ENCODE measurements at regions not wholly inside any gene's neighbourhood (a gene's known extent, or its start where the extent isn't known, plus 50 kb on each side); places are given as distances from the start of the nearest gene placed in this dataset.

GRCh38 chr15:70281261-70281810 lies 183.6 kb upstream of the TLE3 start:
- no peak for TF ChIP-seq STAT5B (CRISPR knock-in tag; IDR thresholded peaks at IDR 0.05)
- Histone ChIP-seq H3K4me2 (ENCODE audit: insufficient read depth, low read length) (no peak overlapping the region), H2AFZ (ENCODE audit: low read depth, low read length) (no peak overlapping the region), H3K36me3 (ENCODE audit: control insufficient read depth, insufficient read depth, low read length) (no peaks in the 10 kb centered on the region), H3K4me1 (replicated peaks in 1 of 2; ENCODE audit: control insufficient read depth in 2 of 2, insufficient read depth in 2 of 2, low read length in 2 of 2) (no peaks in the 10 kb centered on the region), H3K9ac (ENCODE audit: insufficient read depth in 1 of 2, low read depth in 2 of 2, low read length in 2 of 2) (no peak overlapping the region), H3K27me3 (ENCODE audit: control insufficient read depth in 2 of 2, insufficient read depth in 2 of 2, low read length in 2 of 2) (peaks cover 0 to 11% of the 10 kb centered on the region in 2 experiments; a peak in 2 of 5 replicates), H3K9me3 (replicated peaks; ENCODE audit: control insufficient read depth, insufficient read depth, low read depth, low read length) (no peaks in the 10 kb centered on the region), H3K4me3 (no peak overlapping the region), H3K9me1 (ENCODE audit: control insufficient read depth, insufficient read depth, low read length) (no peaks in the 10 kb centered on the region), H3K79me2 (ENCODE audit: control insufficient read depth, insufficient read depth, low read length) (no peaks in the 10 kb centered on the region), H3K27ac (ENCODE audit: extremely low read depth, low read depth, low read length) (no peak overlapping the region), H4K20me1 (replicated peaks; ENCODE audit: control insufficient read depth, insufficient read depth, low read length) (no peaks in the 10 kb centered on the region; the same call in 1 of the 2 replicates)
- DNase-seq (ENCODE audit: extremely low read depth in 1 of 4, low spot score in 3 of 4) (no peak), ATAC-seq (no peak), FAIRE-seq (no peak)
- ChIA-PET POLR2A (no interaction called here), CTCF (ENCODE audit: low intra/inter-chr PET ratio) (no interaction called here)
- intact Hi-C loops (cut with micrococcal nuclease): no loop called here
- in situ Hi-C loops (cut with MboI): no loop called here
- BruUV-seq (replicated peaks): no TSS peak
- WGBS (ENCODE audit: insufficient coverage, low coverage, missing lambda C conversion rate): 0% methylated on average over 3 of the region's 3 CpGs

GRCh38 chr15:70280781-70281180 lies 183.1 kb upstream of the TLE3 start:
- Histone ChIP-seq H3K4me2 (ENCODE audit: insufficient read depth, low read length) (no peak overlapping the region), H3K9ac (ENCODE audit: insufficient read depth in 1 of 2, low read depth in 2 of 2, low read length in 2 of 2) (no peak overlapping the region), H4K20me1 (replicated peaks; ENCODE audit: control insufficient read depth, insufficient read depth, low read length) (no peaks in the 10 kb centered on the region; the same call in 1 of the 2 replicates), H3K79me2 (ENCODE audit: control insufficient read depth, insufficient read depth, low read length) (no peaks in the 10 kb centered on the region), H3K9me1 (ENCODE audit: control insufficient read depth, insufficient read depth, low read length) (no peaks in the 10 kb centered on the region), H3K27ac (ENCODE audit: extremely low read depth, low read depth, low read length) (no peak overlapping the region), H3K36me3 (ENCODE audit: control insufficient read depth, insufficient read depth, low read length) (no peaks in the 10 kb centered on the region), H2AFZ (ENCODE audit: low read depth, low read length) (no peak overlapping the region), H3K4me1 (replicated peaks in 1 of 2; ENCODE audit: control insufficient read depth in 2 of 2, insufficient read depth in 2 of 2, low read length in 2 of 2) (no peaks in the 10 kb centered on the region), H3K4me3 (no peak overlapping the region), H3K27me3 (ENCODE audit: control insufficient read depth in 2 of 2, insufficient read depth in 2 of 2, low read length in 2 of 2) (peaks cover 0 to 11% of the 10 kb centered on the region in 2 experiments; a peak in 2 of 5 replicates), H3K9me3 (replicated peaks; ENCODE audit: control insufficient read depth, insufficient read depth, low read depth, low read length) (no peaks in the 10 kb centered on the region)
- intact Hi-C loops (cut with micrococcal nuclease) (no loop called here), in situ Hi-C loops (cut with MboI) (no loop called here)
- CTCF ChIA-PET (ENCODE audit: low intra/inter-chr PET ratio): no interaction called here
- TF ChIP-seq ZNF175 (CRISPR knock-in tag; IDR thresholded peaks at IDR 0.05; ENCODE audit: low read depth): no peak
- no peak for TF ChIP-seq XRCC3 (IDR thresholded peaks at IDR 0.05)
- TF ChIP-seq NFE2 (IDR thresholded peaks at IDR 0.05; ENCODE audit: low read depth): no peak
- no peak for TF ChIP-seq BRD9 (IDR thresholded peaks at IDR 0.05; ENCODE audit: low read depth, partially characterized antibody)
- TF ChIP-seq CBX5 (IDR thresholded peaks at IDR 0.05; ENCODE audit: borderline replicate concordance, low read depth): no peak
- 0% methylated on average over 6 of the region's 6 CpGs for WGBS (ENCODE audit: insufficient coverage, low coverage, missing lambda C conversion rate)
- no peak for DNase-seq (ENCODE audit: extremely low read depth in 1 of 4, low spot score in 3 of 4)
- no peak for ATAC-seq
- no TSS peak for BruUV-seq (replicated peaks)
- FAIRE-seq: no peak
- POLR2A ChIA-PET: interaction anchor here (0.6 kb wide), 1 partner anchor 1656 kb away, joined by 3 read pairs; no protein-coding TSS in a partner anchor
